PFSK-1 (cell line): ENCODE measurements at regions not wholly inside any gene's neighbourhood (a gene's known extent, or its start where the extent isn't known, plus 50 kb on each side); places are given as distances from the start of the nearest gene placed in this dataset.

Experiments
- FOXP2 ChIP-seq: optimal IDR thresholded peaks from 2 replicates; pipeline ENCODE3; 2011; ENCODE audit warnings: borderline replicate concordance, control low read depth, inconsistent platforms; ENCODE audit not compliant: insufficient read depth; ENCODE audit errors: extremely low read length, extremely low read depth
- POLR2AphosphoS5 ChIP-seq: IDR thresholded peaks from 2 replicates; pipeline ENCODE4 v1.6.1; 2012; ENCODE audit warnings: low read depth, mild to moderate bottlenecking, control low read depth, low read length, moderate library complexity
- SIN3A ChIP-seq: IDR thresholded peaks from 2 replicates; pipeline ENCODE4 v1.6.1; 2012; ENCODE audit warnings: mild to moderate bottlenecking, low read length, moderate library complexity, borderline replicate concordance; ENCODE audit not compliant: insufficient read depth
- TAF1 ChIP-seq: IDR thresholded peaks from 2 replicates; pipeline ENCODE4 v1.6.1; 2012; ENCODE audit warnings: low read length, control low read depth, borderline replicate concordance; ENCODE audit not compliant: insufficient read depth
- TF ChIP-seq, protein P1 (sequence below), 2 experiments: IDR thresholded peaks; 2 replicates each; pipeline versions ENCODE4 v1.6.1 to v1.8.0; 2011 to 2012; ENCODE audit warnings: low read depth in 2 of 2, low read length in 2 of 2, control low read depth in 1 of 2, inconsistent platforms in 1 of 2, mild to moderate bottlenecking in 1 of 2, moderate library complexity in 1 of 2; ENCODE audit not compliant: insufficient read depth in 1 of 2

GRCh38 chr9:134237630-134238265, 73.4 kb upstream of the RNU6ATAC start:
- TF ChIP-seq FOXP2, result no peak
- TF ChIP-seq SIN3A, result no peak
- TF ChIP-seq POLR2AphosphoS5, result no peak
- TF ChIP-seq, protein P1, sequence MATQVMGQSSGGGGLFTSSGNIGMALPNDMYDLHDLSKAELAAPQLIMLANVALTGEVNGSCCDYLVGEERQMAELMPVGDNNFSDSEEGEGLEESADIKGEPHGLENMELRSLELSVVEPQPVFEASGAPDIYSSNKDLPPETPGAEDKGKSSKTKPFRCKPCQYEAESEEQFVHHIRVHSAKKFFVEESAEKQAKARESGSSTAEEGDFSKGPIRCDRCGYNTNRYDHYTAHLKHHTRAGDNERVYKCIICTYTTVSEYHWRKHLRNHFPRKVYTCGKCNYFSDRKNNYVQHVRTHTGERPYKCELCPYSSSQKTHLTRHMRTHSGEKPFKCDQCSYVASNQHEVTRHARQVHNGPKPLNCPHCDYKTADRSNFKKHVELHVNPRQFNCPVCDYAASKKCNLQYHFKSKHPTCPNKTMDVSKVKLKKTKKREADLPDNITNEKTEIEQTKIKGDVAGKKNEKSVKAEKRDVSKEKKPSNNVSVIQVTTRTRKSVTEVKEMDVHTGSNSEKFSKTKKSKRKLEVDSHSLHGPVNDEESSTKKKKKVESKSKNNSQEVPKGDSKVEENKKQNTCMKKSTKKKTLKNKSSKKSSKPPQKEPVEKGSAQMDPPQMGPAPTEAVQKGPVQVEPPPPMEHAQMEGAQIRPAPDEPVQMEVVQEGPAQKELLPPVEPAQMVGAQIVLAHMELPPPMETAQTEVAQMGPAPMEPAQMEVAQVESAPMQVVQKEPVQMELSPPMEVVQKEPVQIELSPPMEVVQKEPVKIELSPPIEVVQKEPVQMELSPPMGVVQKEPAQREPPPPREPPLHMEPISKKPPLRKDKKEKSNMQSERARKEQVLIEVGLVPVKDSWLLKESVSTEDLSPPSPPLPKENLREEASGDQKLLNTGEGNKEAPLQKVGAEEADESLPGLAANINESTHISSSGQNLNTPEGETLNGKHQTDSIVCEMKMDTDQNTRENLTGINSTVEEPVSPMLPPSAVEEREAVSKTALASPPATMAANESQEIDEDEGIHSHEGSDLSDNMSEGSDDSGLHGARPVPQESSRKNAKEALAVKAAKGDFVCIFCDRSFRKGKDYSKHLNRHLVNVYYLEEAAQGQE (IDR thresholded peaks at IDR 0.05; ENCODE audit: insufficient read depth in 1 of 2, low read depth in 2 of 2, low read length in 2 of 2), result no peak
- TF ChIP-seq TAF1, result no peak

GRCh38 chr9:134239130-134239903, 75.0 kb upstream of the RNU6ATAC start:
- TF ChIP-seq FOXP2 (no peak), POLR2AphosphoS5 (no peak), TAF1 (no peak), SIN3A (no peak)
- TF ChIP-seq, protein P1 (IDR thresholded peaks at IDR 0.05; ENCODE audit: insufficient read depth in 1 of 2, low read depth in 2 of 2, low read length in 2 of 2), result no peak

GRCh38 chr9:134239939-134240338, 75.6 kb upstream of the RNU6ATAC start:
- TF ChIP-seq POLR2AphosphoS5 (no peak), SIN3A (no peak), TAF1 (no peak), FOXP2 (no peak)
- TF ChIP-seq, protein P1 (IDR thresholded peaks at IDR 0.05; ENCODE audit: insufficient read depth in 1 of 2, low read depth in 2 of 2, low read length in 2 of 2), result no peak

DNA sequence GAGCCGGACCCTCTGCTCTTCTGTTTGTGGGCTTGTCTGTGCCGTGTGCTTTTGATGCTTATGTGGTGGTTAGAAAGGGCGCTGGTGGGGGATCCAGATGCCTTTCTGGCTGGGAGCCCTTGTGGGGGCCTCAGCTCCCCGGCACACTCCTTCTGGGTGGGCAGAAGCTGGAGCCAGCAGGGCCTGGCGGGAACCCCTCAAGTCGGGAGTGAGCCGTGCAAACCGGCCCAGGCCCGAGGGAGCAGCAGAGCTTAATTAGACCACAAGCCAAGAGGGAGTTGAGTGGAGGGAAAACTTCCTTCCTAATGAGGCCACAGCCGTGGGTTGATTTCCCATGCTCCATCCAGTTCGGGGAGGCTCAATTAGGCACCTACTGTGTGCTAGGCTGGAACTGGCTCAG, 76.0 kb upstream of the RNU6ATAC start:
- no peak for TF ChIP-seq SIN3A
- TF ChIP-seq TAF1, result no peak
- TF ChIP-seq, protein P1 (IDR thresholded peaks at IDR 0.05; ENCODE audit: insufficient read depth in 1 of 2, low read depth in 2 of 2, low read length in 2 of 2), result no peak
